Astrocyte (in vitro differentiated cells and primary cell): ENCODE measurements at regions not wholly inside any gene's neighbourhood (a gene's known extent, or its start where the extent isn't known, plus 50 kb on each side); places are given as distances from the start of the nearest gene placed in this dataset.

ENCODE experiments used
- EZH2 ChIP-seq: IDR thresholded peaks from 2 replicates; pipeline ENCODE4 v1.6.1; 2012; ENCODE audit warnings: mild to moderate bottlenecking, low read length, inconsistent platforms; ENCODE audit not compliant: insufficient read depth
- TF ChIP-seq, protein P1 (sequence below): IDR thresholded peaks from 2 replicates; pipeline ENCODE4 v1.5.1; 2011; ENCODE audit warnings: low read depth, mild to moderate bottlenecking, inconsistent platforms, low read length, moderate library complexity; ENCODE audit not compliant: insufficient read depth

DNA sequence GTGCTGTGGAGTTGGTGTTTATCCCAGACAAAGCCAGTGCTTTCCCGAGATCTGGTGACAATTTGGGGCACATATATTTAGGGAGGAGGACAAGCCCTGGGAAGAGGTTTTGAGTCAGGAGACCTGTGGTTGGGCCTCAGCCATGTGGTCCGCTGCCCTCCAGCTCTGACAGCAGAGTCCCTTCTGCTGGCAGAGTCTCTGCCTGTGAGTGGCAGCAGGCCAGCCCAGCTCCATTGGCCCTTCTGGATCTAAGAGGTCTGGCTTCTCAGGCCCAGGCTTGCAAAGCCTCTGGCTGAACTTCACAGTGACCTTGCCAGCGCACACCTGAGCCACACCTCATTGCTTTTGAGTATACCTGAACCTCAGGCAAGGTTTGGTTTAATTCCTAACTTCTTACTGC, 115.3 kb downstream of the BCL2L11 start:
- TF ChIP-seq, protein P1, sequence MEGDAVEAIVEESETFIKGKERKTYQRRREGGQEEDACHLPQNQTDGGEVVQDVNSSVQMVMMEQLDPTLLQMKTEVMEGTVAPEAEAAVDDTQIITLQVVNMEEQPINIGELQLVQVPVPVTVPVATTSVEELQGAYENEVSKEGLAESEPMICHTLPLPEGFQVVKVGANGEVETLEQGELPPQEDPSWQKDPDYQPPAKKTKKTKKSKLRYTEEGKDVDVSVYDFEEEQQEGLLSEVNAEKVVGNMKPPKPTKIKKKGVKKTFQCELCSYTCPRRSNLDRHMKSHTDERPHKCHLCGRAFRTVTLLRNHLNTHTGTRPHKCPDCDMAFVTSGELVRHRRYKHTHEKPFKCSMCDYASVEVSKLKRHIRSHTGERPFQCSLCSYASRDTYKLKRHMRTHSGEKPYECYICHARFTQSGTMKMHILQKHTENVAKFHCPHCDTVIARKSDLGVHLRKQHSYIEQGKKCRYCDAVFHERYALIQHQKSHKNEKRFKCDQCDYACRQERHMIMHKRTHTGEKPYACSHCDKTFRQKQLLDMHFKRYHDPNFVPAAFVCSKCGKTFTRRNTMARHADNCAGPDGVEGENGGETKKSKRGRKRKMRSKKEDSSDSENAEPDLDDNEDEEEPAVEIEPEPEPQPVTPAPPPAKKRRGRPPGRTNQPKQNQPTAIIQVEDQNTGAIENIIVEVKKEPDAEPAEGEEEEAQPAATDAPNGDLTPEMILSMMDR: no peak
- TF ChIP-seq EZH2: no peak
